ENCODE measurements at regions not wholly inside any gene's neighbourhood (a gene's known extent, or its start where the extent isn't known, plus 50 kb on each side); places are given as distances from the start of the nearest gene placed in this dataset.

GRCh38 chr17:21522755-21523336, 146.7 kb downstream of the KCNJ12 start:
- FAIRE-seq: no peak
- no peak for ATAC-seq
- Histone ChIP-seq H3K27ac (ENCODE audit: extremely low read length, insufficient read depth, low read length) (no peak overlapping the region), H3K79me2 (ENCODE audit: insufficient read depth, low read length) (no peaks in the 10 kb centered on the region), H3K4me3 (replicated peaks in 1 of 3; ENCODE audit: insufficient read depth in 1 of 3, low read depth in 2 of 3, low read length in 3 of 3) (no peak overlapping the region), H3K36me3 (replicated peaks in 1 of 2; ENCODE audit: control insufficient read depth in 1 of 2, insufficient read depth in 2 of 2, low read length in 2 of 2) (no peaks in the 10 kb centered on the region), H3K9ac (ENCODE audit: insufficient read depth, low read depth, low read length) (no peak overlapping the region), H2AFZ (ENCODE audit: low read length) (no peak overlapping the region), H3K9me3 (ENCODE audit: low read length) (no peaks in the 10 kb centered on the region), H3K4me1 (ENCODE audit: insufficient read depth, low read length) (no peaks in the 10 kb centered on the region), H3K27me3 (ENCODE audit: control insufficient read depth in 1 of 2, insufficient read depth in 2 of 2, low read length in 2 of 2) (peaks cover 1 to 22% of the 10 kb centered on the region in 2 experiments; a peak in 3 of 5 replicates), H4K20me1 (ENCODE audit: insufficient read depth, low read length) (no peaks in the 10 kb centered on the region), H3K4me2 (ENCODE audit: low read depth, low read length) (no peak overlapping the region)
- ChIA-PET CTCF (ENCODE audit: low intra/inter-chr PET ratio, low total read pairs) (no interaction called here), POLR2A (no interaction called here)
- WGBS (ENCODE audit: low lambda C conversion rate): 37% methylated on average over 7 of the region's 8 CpGs
- DNase-seq (ENCODE audit: low spot score): no peak
- in situ Hi-C loops (cut with HindIII; ENCODE audit: extremely low pct_ligation_motif_present, low pct_unique_long_range_greater_than_20kb): no loop called here
- no TSS peak for BruUV-seq (replicated peaks)
- intact Hi-C loops (cut with micrococcal nuclease; ENCODE audit: unreplicated experiment): no loop called here
- TF ChIP-seq ZBTB1 (CRISPR knock-in tag; IDR thresholded peaks at IDR 0.05; ENCODE audit: borderline replicate concordance) (no peak), ZNF484 (CRISPR knock-in tag; IDR thresholded peaks at IDR 0.05; ENCODE audit: borderline replicate concordance, low read depth) (no peak), ZNF776 (CRISPR knock-in tag; IDR thresholded peaks at IDR 0.05) (no peak), DNMT3B (CRISPR knock-in tag; conservative IDR thresholded peaks at IDR 0.05) (no peak), ZSCAN9 (CRISPR knock-in tag; IDR thresholded peaks at IDR 0.05; ENCODE audit: borderline replicate concordance) (no peak), KLF16 (CRISPR knock-in tag; IDR thresholded peaks at IDR 0.05) (no peak), MAF1 (CRISPR knock-in tag; IDR thresholded peaks at IDR 0.05; ENCODE audit: borderline replicate concordance) (no peak), TEAD2 (CRISPR knock-in tag; IDR thresholded peaks at IDR 0.05) (no peak), ZNF770 (CRISPR knock-in tag; IDR thresholded peaks at IDR 0.05) (no peak), ZFP36L1 (CRISPR knock-in tag; IDR thresholded peaks at IDR 0.05) (no peak), HOXA3 (CRISPR knock-in tag; IDR thresholded peaks at IDR 0.05) (no peak), ZNF446 (CRISPR knock-in tag; IDR thresholded peaks at IDR 0.05) (no peak), ZNF136 (CRISPR knock-in tag; IDR thresholded peaks at IDR 0.05; ENCODE audit: low read depth) (no peak), RBM39 (IDR thresholded peaks at IDR 0.05; ENCODE audit: low read depth, low read length, poor library complexity, severe bottlenecking) (no peak), ZNF263 (CRISPR knock-in tag; IDR thresholded peaks at IDR 0.05) (no peak), ZMAT3 (CRISPR knock-in tag; conservative IDR thresholded peaks at IDR 0.05) (no peak)

All from HepG2 (cell line).